HG03571 (cell line): ENCODE measurements at regions not wholly inside any gene's neighbourhood (a gene's known extent, or its start where the extent isn't known, plus 50 kb on each side); places are given as distances from the start of the nearest gene placed in this dataset.
"Not testable (repeated sequence)": the region's sequence is repeated elsewhere in the genome, so short reads cannot be mapped to it uniquely, and the experiment has no call there.

Source experiments
- ATAC-seq: cut with Tn5 transposase; IDR thresholded peaks from one replicate; pipeline ENCODE4 v1.9.1; 2021; ENCODE audit not compliant: unreplicated experiment

GRCh38 chr1:10867138-10867721, 70.8 kb upstream of the CASZ1 start:
- ATAC-seq: no peak

GRCh38 chr1:10867914-10868598, 71.6 kb upstream of the CASZ1 start:
- ATAC-seq: no peak

GRCh38 chr1:10868599-10868965, 72.1 kb upstream of the CASZ1 start:
- ATAC-seq: no peak

GRCh38 chr1:10869933-10870332, 73.5 kb upstream of the CASZ1 start:
- ATAC-seq: no peak

- ATAC-seq: no peak
Measured at GRCh38 chr1:10870493-10871096, 74.1 kb upstream of the CASZ1 start.

- no peak for ATAC-seq
Measured at GRCh38 chr1:10873189-10873588, 76.7 kb upstream of the CASZ1 start.

GRCh38 chr1:10874351-10874750, 77.9 kb upstream of the CASZ1 start:
- no peak for ATAC-seq

- no peak for ATAC-seq
Measured at GRCh38 chr1:10877894-10878293, 81.4 kb upstream of the CASZ1 start.

- ATAC-seq: no peak
Measured at GRCh38 chr1:10878469-10878868, 82.0 kb upstream of the CASZ1 start.

GRCh38 chr1:10880063-10880462, 83.6 kb upstream of the CASZ1 start:
- ATAC-seq: no peak

- ATAC-seq: no peak
Measured at GRCh38 chr1:10881046-10881445, 84.6 kb upstream of the CASZ1 start.

- no peak for ATAC-seq
Measured at GRCh38 chr1:10882069-10882468, 85.6 kb upstream of the CASZ1 start.

- not testable (repeated sequence) for ATAC-seq
Measured at GRCh38 chr1:10887032-10887431, 90.6 kb upstream of the CASZ1 start.

- ATAC-seq: no peak
Measured at GRCh38 chr1:10888291-10888690, 91.8 kb upstream of the CASZ1 start.

- no peak for ATAC-seq
Measured at GRCh38 chr1:10888791-10889649, 92.6 kb upstream of the CASZ1 start.

- no peak for ATAC-seq
Measured at GRCh38 chr1:10889650-10890353, 93.4 kb upstream of the CASZ1 start.

GRCh38 chr1:10890491-10891071, 94.1 kb upstream of the CASZ1 start:
- no peak for ATAC-seq

GRCh38 chr1:10891091-10891490, 94.6 kb upstream of the CASZ1 start:
- no peak for ATAC-seq

GRCh38 chr1:10892138-10893065, 96.0 kb upstream of the CASZ1 start:
- no peak for ATAC-seq

GRCh38 chr1:10895621-10896020, 99.2 kb upstream of the CASZ1 start:
- no peak for ATAC-seq
